ENCODE measurements at regions not wholly inside any gene's neighbourhood (a gene's known extent, or its start where the extent isn't known, plus 50 kb on each side); places are given as distances from the start of the nearest gene placed in this dataset.

DNA sequence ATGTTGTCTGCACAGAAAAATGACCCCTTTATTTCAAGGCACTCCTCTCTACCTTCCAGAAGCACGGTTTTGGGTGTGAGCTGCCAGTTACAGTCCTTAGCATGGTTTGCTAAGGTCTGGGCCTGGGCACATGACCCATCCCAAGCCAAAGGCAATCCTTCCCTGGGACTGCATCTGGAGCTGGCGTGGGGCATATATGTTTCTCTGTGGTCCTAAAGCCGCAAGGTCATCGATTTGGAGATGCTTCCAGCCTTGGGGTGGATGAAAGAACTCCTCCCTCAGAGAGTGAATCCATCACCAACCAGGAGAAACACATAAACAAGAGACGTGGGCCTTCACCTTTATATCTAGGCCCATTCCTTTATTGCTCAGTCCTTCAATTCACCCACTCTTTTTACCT is 50.1 kb upstream of the IGFBP3 start:
- intact Hi-C loops (cut with micrococcal nuclease): no loop called here
- H3K4me3 ChIP-seq (replicated peaks in 1 of 2; ENCODE audit: low read depth in 1 of 2, low read length in 2 of 2): no peak overlapping the region
- H3K79me2 ChIP-seq (ENCODE audit: insufficient read depth, low read length): no peaks in the 10 kb centered on the region
- TF ChIP-seq ELF1 (IDR thresholded peaks at IDR 0.05; ENCODE audit: borderline replicate concordance, low read depth) (no peak), POLR2AphosphoS5 (IDR thresholded peaks at IDR 0.05; ENCODE audit: low read depth, low read length) (no peak), EZH2 (IDR thresholded peaks at IDR 0.05) (no peak), TCF7L2 (IDR thresholded peaks at IDR 0.05; ENCODE audit: borderline replicate concordance, extremely low read depth, insufficient read depth, insufficient read length) (no peak), FOSL1 (IDR thresholded peaks at IDR 0.05; ENCODE audit: low read depth) (no peak), EGR1 (IDR thresholded peaks at IDR 0.05; ENCODE audit: low read depth) (no peak), SRF (IDR thresholded peaks at IDR 0.05; ENCODE audit: low read depth) (no peak)
- H3K4me1 ChIP-seq (ENCODE audit: control insufficient read depth in 1 of 2, insufficient read depth in 2 of 2, low read length in 2 of 2): peaks cover 6 to 31% of the 10 kb centered on the region in 2 experiments; a peak in 3 of 4 replicates
- BruUV-seq (replicated peaks): no TSS peak
- H3K27me3 ChIP-seq (ENCODE audit: insufficient read depth, low read length): no peaks in the 10 kb centered on the region
- no peaks in the 10 kb centered on the region for H3K9me3 ChIP-seq (ENCODE audit: control insufficient read depth in 1 of 2, insufficient read depth in 1 of 2, low read depth in 1 of 2, low read length in 2 of 2)
- RAD21 ChIA-PET (ENCODE audit: low non-redundant PET in 1 of 2, low total read pairs in 2 of 2, uncharacterized antibody in 2 of 2, unreplicated experiment in 2 of 2): no interaction called here
- DNase-seq (ENCODE audit: low read depth, low spot score): no peak
- H3K27ac ChIP-seq (ENCODE audit: low read depth, low read length): no peak overlapping the region
- no peak for ATAC-seq
- H3K9ac ChIP-seq (ENCODE audit: low read length): no peak overlapping the region
- CTCF ChIA-PET: no interaction called here
- no peaks in the 10 kb centered on the region for H4K20me1 ChIP-seq (ENCODE audit: insufficient read depth)
- no peaks in the 10 kb centered on the region for H3K36me3 ChIP-seq (ENCODE audit: control insufficient read depth in 1 of 2, insufficient read depth in 2 of 2, low read length in 2 of 2)
- H3K9me2 ChIP-seq (ENCODE audit: insufficient read depth): no peaks in the 10 kb centered on the region
- H3K4me2 ChIP-seq (ENCODE audit: low read length): no peak overlapping the region
- POLR2A ChIA-PET: no interaction called here
- H2AFZ ChIP-seq (ENCODE audit: low read depth, low read length, poor library complexity, severe bottlenecking): no peak overlapping the region
